Transverse colon (tissue), 4 donors: ENCODE measurements at regions not wholly inside any gene's neighbourhood (a gene's known extent, or its start where the extent isn't known, plus 50 kb on each side); places are given as distances from the start of the nearest gene placed in this dataset.

Experiments
- POLR2A ChIP-seq: fragments of 450-650 bp; IDR thresholded peaks from one replicate; pipeline ENCODE4 v1.6.1; 2016; ENCODE audit warnings: antibody characterized with exemption, mild to moderate bottlenecking, moderate library complexity
- POLR2AphosphoS5 ChIP-seq, 3 donors: sonication (generic); formaldehyde crosslinking; IDR thresholded peaks; one replicate each; pipeline ENCODE4 v1.6.1; 2016; ENCODE audit warnings: antibody characterized with exemption in 3 of 3
- TF ChIP-seq, protein P1 (sequence below), 5 experiments: fragments of 200-600 bp in 3 of 5; fragments of 450-650 bp in 2 of 5; sonication (generic) in 3 of 5; IDR thresholded peaks; 1 replicate in 2 of 5; 2 replicates in 3 of 5; pipeline ENCODE4 v1.5.1; 2016 to 2017; ENCODE audit warnings: antibody characterized with exemption in 5 of 5, inconsistent platforms in 3 of 5, mild to moderate bottlenecking in 2 of 5, moderate library complexity in 1 of 5

DNA sequence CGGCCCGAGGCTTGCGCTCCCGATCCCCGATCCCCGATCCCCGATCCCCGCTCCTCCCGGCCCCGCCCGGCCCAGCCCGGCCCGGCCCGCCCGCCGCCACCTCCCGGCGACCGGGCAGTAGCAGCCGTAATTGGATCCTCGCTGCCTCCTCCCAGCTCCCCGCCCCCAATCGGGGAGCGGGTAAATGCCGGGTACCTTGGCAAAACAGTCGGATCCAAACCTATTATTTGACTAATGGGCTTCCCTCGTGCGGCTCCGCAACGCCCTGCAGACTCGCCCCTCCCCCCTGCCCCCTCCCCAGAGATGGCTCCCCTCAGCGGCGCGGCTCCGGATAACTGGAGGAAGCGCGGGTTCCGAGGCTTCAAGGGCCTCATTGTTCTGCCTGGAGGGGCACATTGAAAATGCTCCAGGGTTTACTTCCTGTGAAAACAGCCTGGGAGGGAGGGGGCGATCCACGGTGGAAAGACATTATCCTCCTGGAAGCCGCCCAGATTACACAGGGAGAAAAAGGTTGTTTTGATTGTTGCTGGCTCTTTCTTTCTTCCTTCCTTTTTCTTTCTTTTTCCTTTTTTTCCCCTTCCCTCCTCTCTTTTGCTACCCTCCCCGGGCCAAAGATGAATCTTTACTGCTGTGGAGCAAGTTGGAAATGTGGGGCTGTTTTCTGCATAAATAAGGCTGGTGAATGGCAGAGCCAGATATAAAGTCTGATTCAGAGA lies 94.7 kb upstream of the ZMIZ1 start:
- TF ChIP-seq, protein P1, sequence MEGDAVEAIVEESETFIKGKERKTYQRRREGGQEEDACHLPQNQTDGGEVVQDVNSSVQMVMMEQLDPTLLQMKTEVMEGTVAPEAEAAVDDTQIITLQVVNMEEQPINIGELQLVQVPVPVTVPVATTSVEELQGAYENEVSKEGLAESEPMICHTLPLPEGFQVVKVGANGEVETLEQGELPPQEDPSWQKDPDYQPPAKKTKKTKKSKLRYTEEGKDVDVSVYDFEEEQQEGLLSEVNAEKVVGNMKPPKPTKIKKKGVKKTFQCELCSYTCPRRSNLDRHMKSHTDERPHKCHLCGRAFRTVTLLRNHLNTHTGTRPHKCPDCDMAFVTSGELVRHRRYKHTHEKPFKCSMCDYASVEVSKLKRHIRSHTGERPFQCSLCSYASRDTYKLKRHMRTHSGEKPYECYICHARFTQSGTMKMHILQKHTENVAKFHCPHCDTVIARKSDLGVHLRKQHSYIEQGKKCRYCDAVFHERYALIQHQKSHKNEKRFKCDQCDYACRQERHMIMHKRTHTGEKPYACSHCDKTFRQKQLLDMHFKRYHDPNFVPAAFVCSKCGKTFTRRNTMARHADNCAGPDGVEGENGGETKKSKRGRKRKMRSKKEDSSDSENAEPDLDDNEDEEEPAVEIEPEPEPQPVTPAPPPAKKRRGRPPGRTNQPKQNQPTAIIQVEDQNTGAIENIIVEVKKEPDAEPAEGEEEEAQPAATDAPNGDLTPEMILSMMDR (IDR thresholded peaks at IDR 0.05): peak in 1 of 5 experiments; percentile 14
- TF ChIP-seq POLR2A (no peak), POLR2AphosphoS5 (IDR thresholded peaks at IDR 0.05) (no peak)
